Endothelial cell (in vitro differentiated cells): ENCODE measurements at regions not wholly inside any gene's neighbourhood (a gene's known extent, or its start where the extent isn't known, plus 50 kb on each side); places are given as distances from the start of the nearest gene placed in this dataset.
"Not testable (repeated sequence)": the region's sequence is repeated elsewhere in the genome, so short reads cannot be mapped to it uniquely, and the experiment has no call there.

Experiments used
- DNase-seq: peaks from one replicate; pipeline ENCODE4 v3.0.0; 2021; ENCODE audit warnings: low spot score
- H3K27ac Mint-ChIP-seq: one replicate; pipeline ENCODE4 v1.8.0; 2021; ENCODE audit warnings: mixed read lengths, inconsistent platforms; ENCODE audit not compliant: unreplicated experiment
- H3K27me3 Mint-ChIP-seq: one replicate; pipeline ENCODE4 v1.8.0; 2021; ENCODE audit warnings: mild to moderate bottlenecking, moderate library complexity, mixed read lengths, inconsistent platforms; ENCODE audit not compliant: unreplicated experiment
- H3K36me3 Mint-ChIP-seq: one replicate; pipeline ENCODE4 v1.8.0; 2021; ENCODE audit warnings: mild to moderate bottlenecking, low read depth, mixed read lengths, inconsistent platforms; ENCODE audit not compliant: unreplicated experiment
- H3K4me1 Mint-ChIP-seq: one replicate; pipeline ENCODE4 v1.8.0; 2021; ENCODE audit warnings: mild to moderate bottlenecking, mixed read lengths, inconsistent platforms; ENCODE audit not compliant: unreplicated experiment
- H3K4me3 Mint-ChIP-seq: one replicate; pipeline ENCODE4 v1.8.0; 2021; ENCODE audit warnings: mild to moderate bottlenecking, mixed read lengths, inconsistent platforms; ENCODE audit not compliant: unreplicated experiment
- H3K9me3 Mint-ChIP-seq: one replicate; pipeline ENCODE4 v1.8.0; 2021; ENCODE audit warnings: mixed read lengths, inconsistent platforms; ENCODE audit not compliant: unreplicated experiment
- TF ChIP-seq, protein P1 (sequence below): fragments of 200-600 bp; sonication (generic); IDR thresholded peaks from one replicate; pipeline ENCODE4 v1.5.0; 2021; ENCODE audit warnings: antibody characterized with exemption; ENCODE audit not compliant: unreplicated experiment

DNA sequence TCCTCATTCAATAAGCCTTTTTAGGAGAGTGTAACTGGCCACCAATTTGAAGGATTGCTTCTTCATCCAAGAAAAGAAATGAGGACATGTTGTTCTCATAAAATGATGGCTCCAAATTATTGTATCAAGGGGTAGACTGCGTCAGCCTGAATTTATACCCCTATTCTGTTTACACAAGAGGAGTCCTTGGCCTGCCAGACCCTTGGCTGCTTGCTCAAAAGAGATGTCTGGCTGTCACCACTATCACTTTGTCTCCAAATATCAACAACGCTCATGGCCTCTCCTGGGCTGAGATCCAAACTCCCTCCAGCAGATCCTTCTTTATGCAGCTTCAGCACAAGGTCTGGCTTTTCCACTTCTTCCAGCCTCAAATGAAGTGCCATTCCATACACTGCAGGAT, 127.9 kb downstream of the OR13H1 start:
- Mint-ChIP-seq H3K27ac (no peak overlapping the region), H3K9me3 (no peaks in the 10 kb centered on the region), H3K36me3 (no peaks in the 10 kb centered on the region), H3K4me3 (no peak overlapping the region), H3K4me1 (no peaks in the 10 kb centered on the region), H3K27me3 (peaks cover 1% of the 10 kb centered on the region)
- DNase-seq, result no peak
- TF ChIP-seq, protein P1, sequence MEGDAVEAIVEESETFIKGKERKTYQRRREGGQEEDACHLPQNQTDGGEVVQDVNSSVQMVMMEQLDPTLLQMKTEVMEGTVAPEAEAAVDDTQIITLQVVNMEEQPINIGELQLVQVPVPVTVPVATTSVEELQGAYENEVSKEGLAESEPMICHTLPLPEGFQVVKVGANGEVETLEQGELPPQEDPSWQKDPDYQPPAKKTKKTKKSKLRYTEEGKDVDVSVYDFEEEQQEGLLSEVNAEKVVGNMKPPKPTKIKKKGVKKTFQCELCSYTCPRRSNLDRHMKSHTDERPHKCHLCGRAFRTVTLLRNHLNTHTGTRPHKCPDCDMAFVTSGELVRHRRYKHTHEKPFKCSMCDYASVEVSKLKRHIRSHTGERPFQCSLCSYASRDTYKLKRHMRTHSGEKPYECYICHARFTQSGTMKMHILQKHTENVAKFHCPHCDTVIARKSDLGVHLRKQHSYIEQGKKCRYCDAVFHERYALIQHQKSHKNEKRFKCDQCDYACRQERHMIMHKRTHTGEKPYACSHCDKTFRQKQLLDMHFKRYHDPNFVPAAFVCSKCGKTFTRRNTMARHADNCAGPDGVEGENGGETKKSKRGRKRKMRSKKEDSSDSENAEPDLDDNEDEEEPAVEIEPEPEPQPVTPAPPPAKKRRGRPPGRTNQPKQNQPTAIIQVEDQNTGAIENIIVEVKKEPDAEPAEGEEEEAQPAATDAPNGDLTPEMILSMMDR, result no peak

DNA sequence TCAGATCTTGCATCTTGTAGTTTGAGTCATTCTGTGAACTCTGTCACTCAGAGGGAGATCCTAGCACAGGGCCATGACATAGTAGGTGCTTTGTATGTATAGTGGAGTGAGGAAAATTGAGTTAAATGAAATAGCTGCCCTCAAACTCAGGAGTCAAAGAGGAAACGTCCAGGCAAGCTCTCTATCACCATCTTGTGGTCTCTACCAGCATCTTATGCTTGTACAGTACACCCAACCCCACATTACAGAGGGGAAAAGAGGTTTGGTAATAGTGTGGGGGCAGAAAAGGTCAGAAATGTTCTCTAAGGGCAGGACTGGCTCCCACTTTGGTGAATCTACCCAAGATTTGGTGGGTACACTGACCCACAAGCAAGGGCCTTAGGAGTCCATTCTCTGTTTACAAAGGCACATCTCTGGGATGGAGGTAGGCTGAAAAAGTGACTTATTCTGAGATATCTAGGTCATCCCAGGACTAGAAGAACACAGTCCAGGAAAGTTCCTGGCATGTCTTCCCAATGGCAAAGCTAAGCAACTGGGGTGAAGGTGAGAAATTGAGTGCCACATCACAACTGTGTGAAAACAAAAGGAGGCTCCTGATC, 131.8 kb downstream of the OR13H1 start:
- Mint-ChIP-seq H3K4me1 (no peaks in the 10 kb centered on the region), H3K4me3 (no peak overlapping the region), H3K9me3 (no peaks in the 10 kb centered on the region), H3K36me3 (no peaks in the 10 kb centered on the region), H3K27me3 (peaks cover 1% of the 10 kb centered on the region), H3K27ac (no peak overlapping the region)
- DNase-seq, result no peak
- TF ChIP-seq, protein P1, result no peak

DNA sequence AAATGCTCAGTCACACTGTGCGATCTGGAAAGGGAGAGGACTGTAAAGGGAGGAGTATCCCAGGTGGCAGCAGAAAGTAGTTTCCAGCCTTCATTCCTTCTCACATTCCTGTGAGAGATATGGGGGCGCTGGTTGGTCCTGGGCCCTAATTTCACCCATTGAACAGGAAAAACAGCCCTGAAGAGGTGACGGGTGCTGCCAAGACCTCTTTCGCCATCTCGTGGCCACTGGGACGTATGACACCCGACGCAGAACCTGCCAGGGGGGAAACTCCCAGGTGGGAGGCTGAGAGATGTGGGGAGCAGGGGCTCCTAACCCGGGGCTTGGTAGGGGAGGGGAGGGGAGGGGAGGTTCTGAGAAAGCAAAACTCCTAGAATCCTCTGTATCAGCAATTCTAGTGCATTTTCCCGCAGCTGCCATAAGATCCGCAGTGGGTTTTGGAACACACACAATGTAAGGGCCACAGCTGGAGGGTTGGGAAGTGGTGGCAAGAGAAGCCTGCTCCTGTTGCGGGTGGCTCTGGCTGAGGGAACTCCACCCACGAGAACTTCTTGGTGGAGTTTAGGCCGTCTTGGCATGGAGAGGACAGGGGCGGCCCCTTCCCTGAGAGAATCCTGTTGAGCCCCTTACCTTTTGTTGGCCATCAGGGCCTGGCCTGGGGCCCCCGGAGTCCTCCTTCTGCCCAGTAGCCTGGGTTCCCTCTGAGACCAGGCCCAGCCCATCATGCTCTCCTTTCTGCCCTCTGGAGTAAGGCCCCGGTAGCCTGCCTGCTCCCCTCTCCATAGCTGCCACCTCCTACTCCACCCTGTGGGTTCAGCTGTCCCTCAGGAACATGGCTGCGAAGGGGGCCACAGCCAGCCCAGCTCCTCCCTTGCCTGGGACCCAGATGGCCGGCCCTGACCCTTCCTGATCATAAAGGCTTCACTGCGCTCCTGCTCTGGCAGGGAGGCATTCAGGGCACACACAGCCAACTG, 134.1 kb downstream of the OR13H1 start:
- Mint-ChIP-seq H3K27me3 (no peaks in the 10 kb centered on the region), H3K9me3 (no peaks in the 10 kb centered on the region), H3K4me1 (no peaks in the 10 kb centered on the region)

DNA sequence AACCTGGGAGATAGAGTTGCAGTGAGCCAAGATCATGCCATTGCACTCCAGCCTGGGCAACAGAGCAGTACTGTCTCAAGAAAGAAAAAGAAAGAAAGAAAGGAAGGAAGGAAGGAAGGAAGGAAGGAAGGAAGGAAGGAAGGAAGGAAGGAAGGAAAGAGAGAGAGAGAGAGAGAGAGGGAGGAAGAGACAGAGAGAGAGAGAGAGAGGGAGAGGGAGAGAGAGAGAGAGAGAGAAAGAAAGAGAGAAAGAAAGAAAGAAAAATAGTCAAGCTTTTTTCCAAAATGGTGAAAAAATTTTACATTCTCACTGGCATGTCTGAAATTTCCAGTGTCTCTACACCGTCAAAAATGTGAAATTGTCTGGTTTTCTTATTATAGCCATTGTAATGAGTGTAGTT, 138.9 kb downstream of the OR13H1 start:
- H3K27me3 Mint-ChIP-seq, H3K36me3 Mint-ChIP-seq, H3K27ac Mint-ChIP-seq, H3K4me1 Mint-ChIP-seq, H3K4me3 Mint-ChIP-seq, H3K9me3 Mint-ChIP-seq, DNase-seq: not testable (repeated sequence)

More for the DNA sequence above, 134.1 kb downstream of the OR13H1 start:
- no peaks in the 10 kb centered on the region for H3K36me3 Mint-ChIP-seq
- TF ChIP-seq, protein P1, result peak; percentile 39
- H3K27ac Mint-ChIP-seq, result no peak overlapping the region
- no peak overlapping the region for H3K4me3 Mint-ChIP-seq
- DNase-seq, result peak; percentile 51

DNA sequence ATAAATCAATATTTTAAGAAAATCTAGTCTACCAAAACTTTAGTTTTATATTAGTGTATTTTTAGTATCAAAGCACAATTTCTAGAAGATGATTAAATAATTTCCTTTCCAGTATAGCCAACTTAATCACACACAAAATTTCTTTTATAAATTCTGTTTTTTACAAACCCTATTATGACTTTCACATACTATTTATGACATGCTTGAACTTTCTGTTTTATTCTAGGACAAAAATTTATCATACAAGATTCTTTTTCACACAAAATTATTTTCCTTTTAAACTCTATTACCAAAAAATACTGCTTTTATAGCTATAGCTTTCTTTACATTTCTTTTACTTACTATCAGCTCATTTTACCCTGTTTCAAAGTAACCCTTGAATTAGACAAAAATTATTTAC, 149.5 kb downstream of the OR13H1 start:
- TF ChIP-seq, protein P1, result no peak
- no peak for DNase-seq
- no peaks in the 10 kb centered on the region for H3K27me3 Mint-ChIP-seq
- H3K4me1 Mint-ChIP-seq, result no peaks in the 10 kb centered on the region
- no peak overlapping the region for H3K4me3 Mint-ChIP-seq
- peaks cover 34% of the 10 kb centered on the region for H3K36me3 Mint-ChIP-seq
- H3K27ac Mint-ChIP-seq, result no peak overlapping the region
- H3K9me3 Mint-ChIP-seq, result no peaks in the 10 kb centered on the region

DNA sequence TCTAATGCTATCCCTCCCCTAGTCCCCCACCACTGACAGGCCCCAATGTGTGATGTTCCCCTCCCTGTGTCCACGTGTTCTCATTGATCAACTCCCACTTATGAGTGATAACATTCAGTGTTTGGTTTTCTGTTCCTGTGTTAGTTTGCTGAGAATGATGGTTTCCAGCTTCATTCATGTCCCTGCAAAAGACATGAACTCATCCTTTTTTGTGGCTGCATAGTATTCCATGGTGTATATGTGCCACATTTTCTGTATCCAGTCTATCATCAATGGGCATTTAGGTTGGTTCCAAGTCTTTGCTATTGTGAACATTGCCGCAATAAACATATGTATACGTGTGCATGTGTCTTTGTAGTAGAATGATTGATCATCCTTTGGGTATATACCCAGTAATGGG, 153.1 kb downstream of the OR13H1 start:
- H3K4me1 Mint-ChIP-seq, H3K27ac Mint-ChIP-seq, DNase-seq, H3K9me3 Mint-ChIP-seq, H3K27me3 Mint-ChIP-seq, H3K4me3 Mint-ChIP-seq: not testable (repeated sequence)
- H3K36me3 Mint-ChIP-seq, result peaks cover 18% of the 10 kb centered on the region
